Peyer's patch (tissue), 4 donors: ENCODE measurements at regions not wholly inside any gene's neighbourhood (a gene's known extent, or its start where the extent isn't known, plus 50 kb on each side); places are given as distances from the start of the nearest gene placed in this dataset.

Source experiments
- CTCF ChIP-seq, 6 experiments: fragments of 450-650 bp in 4 of 6; fragments of 200-600 bp in 2 of 6; sonication (generic) in 1 of 6; IDR thresholded peaks; one replicate each; pipeline ENCODE4 v1.5.1; 2017 to 2019; ENCODE audit warnings: antibody characterized with exemption in 6 of 6, mild to moderate bottlenecking in 3 of 6, moderate library complexity in 1 of 6
- POLR2A ChIP-seq, 2 donors: fragments of 450-650 bp; IDR thresholded peaks; one replicate each; pipeline ENCODE4 v1.5.1; 2017; ENCODE audit warnings: antibody characterized with exemption in 2 of 2, mild to moderate bottlenecking in 2 of 2, moderate library complexity in 2 of 2

DNA sequence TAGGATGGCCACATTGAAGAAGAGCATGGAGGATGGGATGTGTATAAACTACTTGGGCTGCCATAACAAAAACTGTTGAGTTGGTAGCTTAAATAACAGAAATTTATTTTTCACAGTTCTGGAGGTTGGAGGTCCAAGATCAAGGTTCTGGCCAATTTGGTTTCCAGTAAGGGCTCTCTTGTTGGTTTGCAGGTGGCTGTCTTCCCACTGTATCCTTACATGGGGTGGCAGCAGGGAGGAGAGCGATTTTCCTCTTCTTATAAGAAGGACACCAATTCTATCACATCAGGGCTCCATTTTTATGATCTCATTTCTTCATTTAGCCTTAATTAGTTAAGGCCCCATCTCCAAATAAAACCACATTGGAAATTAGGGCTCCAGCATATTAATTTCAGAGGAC is 465.7 kb downstream of the GADD45G start:
- TF ChIP-seq CTCF (IDR thresholded peaks at IDR 0.05) (no peak), POLR2A (IDR thresholded peaks at IDR 0.05) (no peak)
